GM19328 (cell line): ENCODE measurements at regions not wholly inside any gene's neighbourhood (a gene's known extent, or its start where the extent isn't known, plus 50 kb on each side); places are given as distances from the start of the nearest gene placed in this dataset.
"Not testable (repeated sequence)": the region's sequence is repeated elsewhere in the genome, so short reads cannot be mapped to it uniquely, and the experiment has no call there.

Experiments used
- ATAC-seq: cut with Tn5 transposase; IDR thresholded peaks from one replicate; pipeline ENCODE4 v1.9.1; 2021; ENCODE audit warnings: mild to moderate bottlenecking, moderate library complexity; ENCODE audit not compliant: unreplicated experiment

- no peak for ATAC-seq
Measured at GRCh38 chr21:15301014-15301413, 236.2 kb upstream of the NRIP1 start.

- no peak for ATAC-seq
Measured at GRCh38 chr21:15301736-15302135, 236.9 kb upstream of the NRIP1 start.

- no peak for ATAC-seq
Measured at GRCh38 chr21:15306271-15306670, 241.5 kb upstream of the NRIP1 start.

GRCh38 chr21:15308333-15308732 lies 243.5 kb upstream of the NRIP1 start:
- ATAC-seq: no peak

GRCh38 chr21:15309022-15309590 lies 244.3 kb upstream of the NRIP1 start:
- ATAC-seq: no peak

GRCh38 chr21:15309721-15310120 lies 244.9 kb upstream of the NRIP1 start:
- ATAC-seq: no peak

- ATAC-seq: no peak
Measured at GRCh38 chr21:15311510-15311909, 246.7 kb upstream of the NRIP1 start.

- ATAC-seq: not testable (repeated sequence)
Measured at GRCh38 chr21:15317034-15317433, 252.2 kb upstream of the NRIP1 start.

- no peak for ATAC-seq
Measured at GRCh38 chr21:15319727-15320126, 254.9 kb upstream of the NRIP1 start.

GRCh38 chr21:15324542-15324941 lies 259.7 kb upstream of the NRIP1 start:
- no peak for ATAC-seq

- no peak for ATAC-seq
Measured at GRCh38 chr21:15326032-15326867, 261.4 kb upstream of the NRIP1 start.

- ATAC-seq: no peak
Measured at GRCh38 chr21:15327637-15328265, 263.0 kb upstream of the NRIP1 start.

GRCh38 chr21:15329191-15329590 lies 264.4 kb upstream of the NRIP1 start:
- ATAC-seq: no peak

- no peak for ATAC-seq
Measured at GRCh38 chr21:15330872-15331271, 266.1 kb upstream of the NRIP1 start.

GRCh38 chr21:15332572-15332971 lies 267.8 kb upstream of the NRIP1 start:
- ATAC-seq: no peak

GRCh38 chr21:15333136-15333710 lies 268.4 kb upstream of the NRIP1 start:
- ATAC-seq: no peak

- ATAC-seq: no peak
Measured at GRCh38 chr21:15333951-15334350, 269.2 kb upstream of the NRIP1 start.

GRCh38 chr21:15343066-15343465 lies 278.3 kb upstream of the NRIP1 start:
- no peak for ATAC-seq

- ATAC-seq: no peak
Measured at GRCh38 chr21:15352009-15352408, 287.2 kb upstream of the NRIP1 start.

GRCh38 chr21:15353546-15353945 lies 288.7 kb upstream of the NRIP1 start:
- ATAC-seq: no peak

GRCh38 chr21:15354516-15354915 lies 289.7 kb upstream of the NRIP1 start:
- ATAC-seq: no peak

- ATAC-seq: no peak
Measured at GRCh38 chr21:15355066-15355465, 290.3 kb upstream of the NRIP1 start.
